B cell (primary cell): ENCODE measurements at regions not wholly inside any gene's neighbourhood (a gene's known extent, or its start where the extent isn't known, plus 50 kb on each side); places are given as distances from the start of the nearest gene placed in this dataset.

Source experiments
- ATAC-seq: fragments of 200-7000 bp; cut with Tn5 transposase; one replicate; pipeline ENCODE4 v1.10.0; 2021; ENCODE audit warnings: low read depth, mild to moderate bottlenecking, moderate number of reproducible peaks, moderate library complexity
- CTCF ChIA-PET: fragments of 350-600 bp; sonication (Branson Sonifier 250); formaldehyde crosslinking; loops from one replicate; lab custom pipeline; 2021; ENCODE audit warnings: antibody characterized with exemption, inconsistent platforms; lab: Charles Lee
- POLR2A ChIA-PET: fragments of 350-600 bp; sonication (Branson Sonifier 250); formaldehyde crosslinking; loops from one replicate; lab custom pipeline; 2021; ENCODE audit warnings: antibody characterized with exemption; lab: Charles Lee
- DNase-seq: peaks from one replicate; pipeline ENCODE4 v3.0.0; 2013
- H2AFZ ChIP-seq: 2 replicates; pipeline ENCODE4 v1.6.1; 2012; ENCODE audit warnings: mild to moderate bottlenecking, low read depth, low read length; ENCODE audit not compliant: insufficient read depth, poor library complexity, severe bottlenecking
- H3K27ac ChIP-seq, 2 donors: 1 replicate in 1 of 2; 2 replicates in 1 of 2; pipeline ENCODE4 v1.5.1; 2012 to 2013; ENCODE audit warnings: low read length in 2 of 2, mild to moderate bottlenecking in 2 of 2, moderate library complexity in 1 of 2
- H3K27me3 ChIP-seq, 4 experiments: fragments of 200-600 bp in 1 of 4; sonication (generic) in 1 of 4; replicated peaks in 1 of 4; 1 replicate in 2 of 4; 2 replicates in 2 of 4; pipeline versions ENCODE4 v1.6.1 to v1.7.0; 2013 to 2016; ENCODE audit warnings: low read length in 3 of 4, mild to moderate bottlenecking in 2 of 4, mixed read lengths in 1 of 4, moderate library complexity in 1 of 4; ENCODE audit not compliant: insufficient read depth in 4 of 4, control insufficient read depth in 3 of 4; ENCODE audit errors: control extremely low read depth in 1 of 4
- H3K36me3 ChIP-seq, 2 experiments: replicated peaks in 1 of 2; 1 replicate in 1 of 2; 2 replicates in 1 of 2; pipeline versions ENCODE4 v1.6.1 to v1.7.1; 2013; ENCODE audit warnings: low read length in 1 of 2; ENCODE audit not compliant: insufficient read depth in 2 of 2, control insufficient read depth in 1 of 2; ENCODE audit errors: control extremely low read depth in 1 of 2, extremely low read depth in 1 of 2
- H3K4me1 ChIP-seq, 2 donors: fragments of 200-600 bp in 1 of 2; sonication (generic) in 1 of 2; 1 replicate in 1 of 2; 2 replicates in 1 of 2; pipeline versions ENCODE4 v1.5.1 to v1.6.1; 2013 to 2017; ENCODE audit warnings: low read length in 2 of 2; ENCODE audit not compliant: control insufficient read depth in 2 of 2, insufficient read depth in 2 of 2
- H3K4me2 ChIP-seq: replicated peaks from 2 replicates; pipeline ENCODE3; 2012; ENCODE audit warnings: mild to moderate bottlenecking, low read depth, low read length; ENCODE audit not compliant: poor library complexity, severe bottlenecking
- H3K4me3 ChIP-seq, 5 experiments: fragments of 200-600 bp in 1 of 5; sonication (generic) in 1 of 5; 1 replicate in 3 of 5; 2 replicates in 2 of 5; pipeline versions ENCODE4 v1.5.1 to v1.7.0; 2011 to 2016; ENCODE audit warnings: low read length in 4 of 5, mild to moderate bottlenecking in 4 of 5, low read depth in 2 of 5, control low read depth in 1 of 5, moderate library complexity in 1 of 5; ENCODE audit not compliant: insufficient read depth in 1 of 5; ENCODE audit errors: control extremely low read depth in 1 of 5, extremely low read depth in 1 of 5
- H3K79me2 ChIP-seq: fragments of 200-600 bp; sonication (generic); one replicate; pipeline ENCODE4 v1.6.0; 2016; ENCODE audit warnings: low read length; ENCODE audit not compliant: control insufficient read depth, insufficient read depth
- H3K9ac ChIP-seq: fragments of 200-600 bp; sonication (generic); 2 replicates; pipeline ENCODE4 v1.6.1; 2017; ENCODE audit warnings: mild to moderate bottlenecking, low read length, moderate library complexity
- H3K9me3 ChIP-seq, 3 donors: one replicate each; pipeline versions ENCODE4 v1.6.1 to v1.7.1; 2013; ENCODE audit warnings: low read length in 2 of 3; ENCODE audit not compliant: control insufficient read depth in 2 of 3, insufficient read depth in 1 of 3; ENCODE audit errors: control extremely low read depth in 1 of 3
- H4K20me1 ChIP-seq: 2 replicates; pipeline ENCODE4 v1.6.0; 2012; ENCODE audit warnings: mild to moderate bottlenecking, low read length; ENCODE audit not compliant: insufficient read depth, control insufficient read depth, poor library complexity, severe bottlenecking
- H3K27ac Mint-ChIP-seq: one replicate; pipeline ENCODE4 v1.8.0; 2021; ENCODE audit warnings: mixed read lengths
- H3K27me3 Mint-ChIP-seq: one replicate; pipeline ENCODE4 v1.8.0; 2021; ENCODE audit warnings: mixed read lengths
- H3K4me1 Mint-ChIP-seq: one replicate; pipeline ENCODE4 v1.8.0; 2021; ENCODE audit warnings: mixed read lengths
- H3K4me3 Mint-ChIP-seq: one replicate; pipeline ENCODE4 v1.8.0; 2021; ENCODE audit warnings: mixed read lengths
- H3K9me3 Mint-ChIP-seq: one replicate; pipeline ENCODE4 v1.8.0; 2022; ENCODE audit warnings: mixed read lengths; ENCODE audit not compliant: insufficient read depth
- EZH2 ChIP-seq: IDR thresholded peaks from 2 replicates; pipeline ENCODE4 v1.6.1; 2012; ENCODE audit warnings: borderline replicate concordance, low read depth, mild to moderate bottlenecking, moderate library complexity, low read length; ENCODE audit not compliant: insufficient read depth, poor library complexity, severe bottlenecking
- WGBS: methylation state at CpG from one replicate; pipeline ENCODE4 v1.1.5; 2013; ENCODE audit warnings: missing lambda C conversion rate; ENCODE audit not compliant: insufficient coverage; 5-methylcytosine and 5-hydroxymethylcytosine counted together
- intact Hi-C: fragments of 100-400 bp; cut with micrococcal nuclease; formaldehyde crosslinking; loops from one replicate; pipeline ENCODE4 v1.10.0; 2022
- TF ChIP-seq, protein P1 (sequence below): fragments of 200-600 bp; IDR thresholded peaks from one replicate; pipeline ENCODE4 v1.8.0; 2022; ENCODE audit warnings: antibody characterized with exemption, mild to moderate bottlenecking

DNA sequence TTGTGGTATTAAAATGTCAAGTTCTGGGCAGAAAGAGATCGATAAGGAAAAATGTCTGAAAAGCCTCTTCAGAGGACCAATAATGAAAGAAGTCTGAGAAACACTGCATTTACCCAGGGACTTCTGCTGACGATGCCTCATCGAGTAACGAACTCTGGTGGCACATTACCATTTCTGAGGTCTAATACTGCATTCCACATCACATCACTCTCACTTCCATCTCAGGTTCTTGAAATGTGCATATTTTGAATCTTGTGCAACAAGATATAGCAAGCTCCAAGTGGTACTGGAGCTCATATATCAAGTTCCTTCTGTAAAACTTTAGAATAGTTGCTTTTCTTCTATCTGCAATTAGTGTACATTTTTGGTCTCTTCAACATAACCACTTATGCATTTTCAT lies 619.1 kb upstream of the DDX18 start:
- Histone ChIP-seq H3K79me2 (no peaks in the 10 kb centered on the region), H4K20me1 (no peaks in the 10 kb centered on the region), H3K27ac (no peak overlapping the region), H3K27me3 (no peaks in the 10 kb centered on the region), H3K9ac (no peak overlapping the region), H3K4me3 (no peak overlapping the region), H2AFZ (no peak overlapping the region), H3K4me1 (no peaks in the 10 kb centered on the region), H3K36me3 (no peaks in the 10 kb centered on the region), H3K9me3 (no peaks in the 10 kb centered on the region), H3K4me2 (no peak overlapping the region)
- TF ChIP-seq EZH2: no peak
- TF ChIP-seq, protein P1, sequence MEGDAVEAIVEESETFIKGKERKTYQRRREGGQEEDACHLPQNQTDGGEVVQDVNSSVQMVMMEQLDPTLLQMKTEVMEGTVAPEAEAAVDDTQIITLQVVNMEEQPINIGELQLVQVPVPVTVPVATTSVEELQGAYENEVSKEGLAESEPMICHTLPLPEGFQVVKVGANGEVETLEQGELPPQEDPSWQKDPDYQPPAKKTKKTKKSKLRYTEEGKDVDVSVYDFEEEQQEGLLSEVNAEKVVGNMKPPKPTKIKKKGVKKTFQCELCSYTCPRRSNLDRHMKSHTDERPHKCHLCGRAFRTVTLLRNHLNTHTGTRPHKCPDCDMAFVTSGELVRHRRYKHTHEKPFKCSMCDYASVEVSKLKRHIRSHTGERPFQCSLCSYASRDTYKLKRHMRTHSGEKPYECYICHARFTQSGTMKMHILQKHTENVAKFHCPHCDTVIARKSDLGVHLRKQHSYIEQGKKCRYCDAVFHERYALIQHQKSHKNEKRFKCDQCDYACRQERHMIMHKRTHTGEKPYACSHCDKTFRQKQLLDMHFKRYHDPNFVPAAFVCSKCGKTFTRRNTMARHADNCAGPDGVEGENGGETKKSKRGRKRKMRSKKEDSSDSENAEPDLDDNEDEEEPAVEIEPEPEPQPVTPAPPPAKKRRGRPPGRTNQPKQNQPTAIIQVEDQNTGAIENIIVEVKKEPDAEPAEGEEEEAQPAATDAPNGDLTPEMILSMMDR: no peak
- DNase-seq: no peak
- intact Hi-C loops: no loop called here
- Mint-ChIP-seq H3K4me1 (no peaks in the 10 kb centered on the region), H3K27me3 (no peaks in the 10 kb centered on the region), H3K9me3 (peaks cover 3% of the 10 kb centered on the region), H3K27ac (no peak overlapping the region), H3K4me3 (no peak overlapping the region)
- POLR2A ChIA-PET: no interaction called here
- no peak for ATAC-seq
- CTCF ChIA-PET: no interaction called here
- WGBS: 100% methylated on average over 2 of the region's 4 CpGs

DNA sequence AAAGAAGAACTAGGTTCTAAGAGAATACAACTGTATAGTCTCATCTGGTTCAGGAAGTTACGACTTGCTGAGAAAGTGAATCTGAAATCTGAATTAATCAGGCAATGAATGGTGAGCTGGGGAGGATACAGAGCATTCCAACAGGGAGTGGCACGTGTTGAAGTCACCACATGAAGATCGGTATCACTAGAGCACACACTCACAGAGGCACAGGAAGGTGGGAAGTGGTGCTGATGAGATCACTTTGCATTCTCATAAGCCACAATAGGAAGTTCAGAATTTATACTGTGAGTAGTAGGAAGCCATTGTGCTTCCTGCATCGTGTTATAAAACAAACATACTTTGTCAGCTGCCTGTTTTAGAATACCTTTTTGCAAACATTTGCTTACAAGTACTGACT lies 615.0 kb upstream of the DDX18 start:
- peaks cover 9% of the 10 kb centered on the region for H3K9me3 Mint-ChIP-seq
- TF ChIP-seq, protein P1: no peak
- TF ChIP-seq EZH2: no peak
- Histone ChIP-seq H2AFZ (no peak overlapping the region), H3K4me3 (no peak overlapping the region), H3K27me3 (no peaks in the 10 kb centered on the region), H3K4me1 (no peaks in the 10 kb centered on the region), H3K9me3 (no peaks in the 10 kb centered on the region), H4K20me1 (no peaks in the 10 kb centered on the region), H3K9ac (no peak overlapping the region), H3K36me3 (no peaks in the 10 kb centered on the region), H3K27ac (no peak overlapping the region), H3K79me2 (no peaks in the 10 kb centered on the region), H3K4me2 (no peak overlapping the region)
- CTCF ChIA-PET: interaction anchor here (0.6 kb wide), 1 partner anchor 594 kb away, joined by 3 read pairs; no protein-coding TSS in a partner anchor
- ATAC-seq: no peak
- intact Hi-C loops: no loop called here
- 32% methylated on average over 3 of the region's 4 CpGs for WGBS
- POLR2A ChIA-PET: no interaction called here
- no peak overlapping the region for H3K4me3 Mint-ChIP-seq
- H3K4me1 Mint-ChIP-seq: no peaks in the 10 kb centered on the region
- H3K27me3 Mint-ChIP-seq: no peaks in the 10 kb centered on the region
- no peak for DNase-seq
- no peak overlapping the region for H3K27ac Mint-ChIP-seq
